ENCODE measurements at regions not wholly inside any gene's neighbourhood (a gene's known extent, or its start where the extent isn't known, plus 50 kb on each side); places are given as distances from the start of the nearest gene placed in this dataset.

DNA sequence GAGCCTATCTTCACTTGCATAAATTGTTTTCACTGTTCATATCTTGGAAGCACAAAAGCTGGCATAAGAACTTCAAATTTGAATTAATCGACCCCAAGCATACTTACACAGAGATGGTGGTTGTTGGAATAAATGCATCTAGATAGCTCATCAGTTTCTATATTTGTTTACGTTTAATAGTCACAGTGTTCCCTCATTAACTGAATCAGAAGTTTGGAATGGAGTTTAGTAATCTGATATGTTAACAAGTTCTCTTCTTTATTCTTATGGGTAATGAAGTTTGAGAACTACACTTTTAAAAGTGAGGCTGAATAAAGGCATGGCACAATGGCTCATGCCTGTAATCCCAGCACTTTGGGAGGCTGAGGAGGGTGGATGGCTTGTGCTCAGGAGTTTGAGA, 886.7 kb upstream of the PCDH20 start:
- POLR2A ChIA-PET = no interaction called here
- Histone ChIP-seq H3K36me3 (ENCODE audit: control insufficient read depth in 2 of 2, extremely low read depth in 1 of 2, insufficient read depth in 2 of 2, low read length in 2 of 2) (no peaks in the 10 kb centered on the region), H3K4me2 (ENCODE audit: insufficient read depth, low read length) (no peak overlapping the region), H3K9me1 (replicated peaks; ENCODE audit: control insufficient read depth, extremely low read depth, insufficient read depth, low read length) (no peaks in the 10 kb centered on the region), H4K20me1 (replicated peaks; ENCODE audit: control insufficient read depth, extremely low read depth, insufficient read depth, low read length) (no peaks in the 10 kb centered on the region), H3K79me2 (ENCODE audit: control insufficient read depth, insufficient read depth, low read length) (no peaks in the 10 kb centered on the region), H3K9ac (replicated peaks; ENCODE audit: extremely low read depth, insufficient read depth, low read length) (no peak overlapping the region), H3K9me3 (replicated peaks; ENCODE audit: control insufficient read depth, insufficient read depth, low read length) (no peaks in the 10 kb centered on the region), H2AFZ (ENCODE audit: low read depth, low read length) (no peak overlapping the region), H3K27ac (ENCODE audit: insufficient read depth, low read depth, low read length) (no peak overlapping the region), H3K4me1 (ENCODE audit: control insufficient read depth, extremely low read depth, insufficient read depth, low read length) (no peaks in the 10 kb centered on the region), H3K4me3 (replicated peaks in 1 of 3; ENCODE audit: insufficient read depth in 1 of 3, low read depth in 1 of 3, low read length in 3 of 3) (no peak overlapping the region), H3K27me3 (ENCODE audit: control insufficient read depth in 2 of 2, insufficient read depth in 2 of 2, low read length in 2 of 2) (no peaks in the 10 kb centered on the region)
- no peak for FAIRE-seq
- BruUV-seq (replicated peaks) = no TSS peak
- dilution Hi-C loops (cut with MboI; ENCODE audit: extremely low pct_ligation_motif_present, low sequenced_read_pairs) = no loop called here
- CTCF ChIA-PET = no interaction called here
- TF ChIP-seq EZH2 (IDR thresholded peaks at IDR 0.05; ENCODE audit: borderline replicate concordance, low read depth, low read length, severe bottlenecking) = no peak
- no peak for TF ChIP-seq CTCF (IDR thresholded peaks at IDR 0.05; ENCODE audit: extremely low read depth in 1 of 2, insufficient read depth in 1 of 2, low read depth in 1 of 2, low read length in 2 of 2)
- no peak for TF ChIP-seq POLR2AphosphoS5 (IDR thresholded peaks at IDR 0.05; ENCODE audit: insufficient read depth, low read depth, low read length)
- no peak for TF ChIP-seq MAX (IDR thresholded peaks at IDR 0.05; ENCODE audit: insufficient read depth, insufficient read length)
- TF ChIP-seq JUN (IDR thresholded peaks at IDR 0.05; ENCODE audit: borderline replicate concordance, insufficient read depth, insufficient read length, low read depth) = no peak
- TF ChIP-seq FOS (IDR thresholded peaks at IDR 0.05; ENCODE audit: borderline replicate concordance, insufficient read depth, low read length) = no peak
- no peak for TF ChIP-seq MYC (IDR thresholded peaks at IDR 0.05; ENCODE audit: low read depth, low read length)
- TF ChIP-seq GATA2 (IDR thresholded peaks at IDR 0.05; ENCODE audit: insufficient read depth, insufficient read length, low read depth, low read length) = no peak
- TF ChIP-seq POLR2A (IDR thresholded peaks at IDR 0.05; ENCODE audit: low read depth, low read length) = no peak
- DNase-seq (ENCODE audit: low read depth, low spot score) = no peak
- intact Hi-C loops (cut with micrococcal nuclease) = no loop called here

Data from endothelial cell of umbilical vein (primary cell).